GM18505 (cell line): ENCODE measurements at regions not wholly inside any gene's neighbourhood (a gene's known extent, or its start where the extent isn't known, plus 50 kb on each side); places are given as distances from the start of the nearest gene placed in this dataset.

ENCODE experiments used
- ATAC-seq: cut with Tn5 transposase; IDR thresholded peaks from one replicate; pipeline ENCODE4 v1.9.1; 2021; ENCODE audit not compliant: unreplicated experiment
- POLR2A ChIP-seq: IDR thresholded peaks from 4 replicates; pipeline ENCODE4 v1.6.1; 2011; ENCODE audit warnings: borderline replicate concordance; ENCODE audit not compliant: insufficient read depth, insufficient read length; ENCODE audit errors: extremely low read depth

GRCh38 chr13:111394211-111394922, 73.9 kb downstream of the TEX29 start:
- ATAC-seq = no peak
- TF ChIP-seq POLR2A = no peak

- ATAC-seq = no peak
- TF ChIP-seq POLR2A = no peak
Measured at GRCh38 chr13:111395511-111396393, 75.3 kb downstream of the TEX29 start.

DNA sequence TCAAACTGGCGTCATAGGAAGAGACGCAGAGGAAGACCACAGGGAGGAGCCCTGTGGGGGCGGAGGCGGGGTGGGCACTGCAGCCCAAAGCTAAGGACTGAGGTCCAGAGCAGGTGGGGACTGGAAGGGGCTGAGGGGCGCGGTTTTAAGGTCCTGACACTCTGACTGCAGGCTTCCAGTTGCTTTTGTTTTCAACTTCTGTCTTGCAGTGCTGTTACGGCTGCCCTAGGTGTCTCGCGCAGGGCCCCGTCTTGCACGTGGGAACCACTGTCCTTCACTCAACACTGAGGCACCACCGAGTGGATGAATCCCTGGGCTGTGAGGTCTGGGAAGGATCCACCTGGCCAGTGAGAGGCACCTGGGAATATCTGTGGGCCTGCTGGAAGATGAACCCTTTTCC, 76.0 kb downstream of the TEX29 start:
- ATAC-seq = no peak
- TF ChIP-seq POLR2A = no peak

GRCh38 chr13:111397202-111397880, 76.9 kb downstream of the TEX29 start:
- no peak for TF ChIP-seq POLR2A
- no peak for ATAC-seq

DNA sequence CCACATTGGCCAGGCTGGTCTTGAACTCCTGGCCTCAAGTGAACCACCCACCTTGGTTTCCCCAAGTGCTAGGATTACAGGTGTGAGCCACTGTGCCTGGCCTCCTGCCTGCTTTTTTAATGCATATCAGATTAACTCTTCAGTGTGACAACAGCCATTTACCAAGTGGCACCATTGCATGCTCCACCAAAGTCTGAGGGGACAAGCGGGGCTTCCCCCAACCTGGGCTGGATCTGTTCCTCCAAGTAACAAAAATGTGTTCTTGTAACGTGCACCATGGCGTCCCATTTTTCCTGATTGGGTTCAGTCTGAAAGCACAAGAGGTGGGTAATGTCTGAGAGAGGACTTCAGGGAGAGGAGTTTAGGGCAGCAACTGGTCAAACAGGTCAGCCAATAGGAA, 77.8 kb downstream of the TEX29 start:
- no peak for ATAC-seq

DNA sequence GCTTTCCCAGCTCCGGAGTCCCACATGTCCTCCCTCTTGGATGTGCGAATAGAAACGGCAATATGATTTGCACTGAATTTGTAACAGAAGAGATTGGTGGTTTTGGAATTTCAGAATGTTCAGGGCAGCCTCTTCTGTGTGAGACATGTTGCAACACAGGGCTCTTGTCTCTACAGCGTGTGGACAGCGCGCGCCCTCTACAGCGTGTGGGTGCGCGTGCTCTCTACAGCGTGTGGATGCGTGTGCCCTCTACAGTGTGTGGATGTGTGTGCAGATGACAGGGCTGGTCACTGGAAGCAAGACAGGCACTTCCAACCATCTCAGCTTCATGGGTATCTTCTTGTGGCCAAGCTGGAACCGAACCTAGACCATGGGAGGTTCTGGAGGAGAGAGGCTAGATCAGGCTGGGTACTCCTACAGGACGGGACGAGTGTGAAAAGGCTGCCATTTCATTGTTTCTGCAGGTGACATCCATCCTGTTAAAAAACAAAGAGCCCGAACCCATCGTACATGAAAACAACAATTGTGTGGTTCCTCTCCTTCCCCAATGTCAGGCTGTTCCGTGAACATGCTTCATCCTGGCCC, 78.4 kb downstream of the TEX29 start:
- no peak for TF ChIP-seq POLR2A
- no peak for ATAC-seq

More for the DNA sequence above, 77.8 kb downstream of the TEX29 start:
- no peak for TF ChIP-seq POLR2A

DNA sequence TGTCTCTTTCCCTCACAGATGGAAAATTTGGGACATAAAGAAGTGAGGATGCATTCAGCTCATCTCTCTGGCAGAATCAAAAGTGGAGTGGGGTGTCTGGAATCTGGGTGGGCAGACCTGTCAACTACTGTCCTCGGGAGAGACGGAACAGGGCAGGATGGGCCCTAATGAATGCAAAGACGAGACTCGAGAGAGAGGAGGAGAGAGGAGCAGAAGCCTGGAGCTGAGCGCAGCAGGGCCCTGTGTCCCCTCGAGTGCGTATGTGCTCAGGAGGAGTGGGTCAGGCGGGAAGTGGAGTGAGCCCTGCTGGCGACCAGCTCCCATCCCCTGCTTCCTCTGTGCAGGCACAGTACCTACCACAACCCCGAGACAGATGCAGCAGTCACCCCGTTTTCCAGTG, 78.9 kb downstream of the TEX29 start:
- no peak for TF ChIP-seq POLR2A
- ATAC-seq = no peak

- no peak for ATAC-seq
- no peak for TF ChIP-seq POLR2A
Measured at GRCh38 chr13:111399776-111400538, 79.5 kb downstream of the TEX29 start.

DNA sequence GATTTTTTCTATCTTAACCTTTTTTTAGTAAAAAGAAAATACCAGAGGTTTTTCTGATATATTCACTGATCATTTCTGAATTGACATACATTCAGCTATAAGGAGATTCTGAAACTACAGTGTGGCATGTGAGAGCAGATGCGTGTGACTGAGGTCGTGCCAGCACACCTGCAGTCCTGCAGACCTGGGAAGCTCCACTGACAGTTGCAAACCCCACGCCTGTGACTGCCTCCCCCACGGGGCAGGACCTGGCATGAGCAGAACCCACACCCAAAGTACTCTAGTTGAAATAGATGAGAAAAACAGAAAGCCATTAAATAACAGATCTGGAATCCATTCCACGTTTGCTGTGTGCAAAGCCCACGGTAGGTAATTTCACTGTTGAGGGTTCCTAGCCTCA, 80.7 kb downstream of the TEX29 start:
- ATAC-seq = no peak
- TF ChIP-seq POLR2A = no peak

DNA sequence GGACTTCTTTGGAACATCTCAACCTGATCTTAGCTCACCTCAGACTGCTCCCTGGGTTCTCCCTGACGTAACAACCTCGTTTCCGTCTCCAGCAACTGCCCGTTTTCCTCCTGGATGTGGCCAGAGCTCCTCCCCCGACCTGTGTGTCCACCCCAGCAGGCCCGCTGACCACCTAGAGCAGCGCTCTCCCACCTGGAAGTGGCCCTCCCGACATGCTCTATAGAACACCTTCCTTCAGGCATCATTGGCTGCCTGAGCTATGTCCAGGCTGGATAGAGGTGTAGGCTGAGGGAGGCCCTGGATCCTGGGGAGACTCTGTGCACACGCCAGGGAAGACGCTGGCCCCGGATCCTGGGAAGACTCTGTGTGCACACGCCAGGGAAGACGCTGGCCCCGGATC, 81.3 kb downstream of the TEX29 start:
- no peak for ATAC-seq
- no peak for TF ChIP-seq POLR2A

DNA sequence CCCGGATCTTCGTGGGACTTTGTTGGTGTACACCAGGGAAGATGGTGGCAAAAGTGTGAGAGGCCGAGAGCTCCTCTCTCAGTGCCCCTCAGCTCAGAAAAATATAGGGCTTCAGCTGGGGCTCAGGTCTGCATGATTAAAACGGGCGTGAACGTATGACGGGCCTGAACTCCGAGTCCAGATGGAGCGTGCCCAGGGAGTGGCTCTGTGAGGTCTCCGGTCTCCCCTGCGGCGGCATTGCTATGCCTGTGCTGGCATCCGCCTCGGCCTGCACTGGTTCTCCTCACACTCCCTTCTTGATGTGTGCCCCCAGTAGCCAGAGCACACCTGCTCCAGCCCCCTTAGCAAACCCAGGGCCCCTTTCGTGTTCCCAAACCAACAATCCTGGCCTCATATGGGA, 82.0 kb downstream of the TEX29 start:
- ATAC-seq = no peak
- TF ChIP-seq POLR2A = no peak

- TF ChIP-seq POLR2A = no peak
- no peak for ATAC-seq
Measured at GRCh38 chr13:111403266-111403665, 82.8 kb downstream of the TEX29 start.

DNA sequence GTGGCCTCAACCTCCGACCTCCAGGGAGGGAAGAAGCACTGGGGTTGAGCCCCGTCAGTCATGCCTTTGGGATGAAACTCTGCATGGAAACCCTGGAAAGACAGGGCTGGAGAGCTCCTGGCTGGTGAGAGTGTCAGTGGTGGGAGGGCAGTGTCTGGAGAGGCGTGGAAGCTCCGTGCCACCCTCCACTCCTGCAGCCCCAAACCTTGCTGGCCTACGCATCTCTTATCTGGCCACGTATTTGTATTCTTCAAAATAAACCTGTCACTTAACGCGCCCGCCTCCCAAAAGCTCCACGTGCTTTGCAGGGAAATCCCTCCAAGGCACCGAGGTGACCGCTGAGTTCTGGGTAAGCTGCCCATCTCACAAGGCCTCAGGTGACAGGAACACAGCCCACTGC, 84.3 kb downstream of the TEX29 start:
- no peak for TF ChIP-seq POLR2A
- no peak for ATAC-seq

- no peak for ATAC-seq
- no peak for TF ChIP-seq POLR2A
Measured at GRCh38 chr13:111406636-111407035, 86.2 kb downstream of the TEX29 start.
